Vagina (tissue), 2 donors: ENCODE measurements at regions not wholly inside any gene's neighbourhood (a gene's known extent, or its start where the extent isn't known, plus 50 kb on each side); places are given as distances from the start of the nearest gene placed in this dataset.

Experiments used
- CTCF ChIP-seq, 3 experiments: fragments of 450-650 bp in 2 of 3; fragments of 200-600 bp in 1 of 3; sonication (generic) in 1 of 3; IDR thresholded peaks; one replicate each; pipeline ENCODE4 v1.5.1; 2017 to 2019; ENCODE audit warnings: antibody characterized with exemption in 3 of 3, mild to moderate bottlenecking in 2 of 3, moderate library complexity in 2 of 3
- POLR2AphosphoS5 ChIP-seq, 2 donors: sonication (generic); formaldehyde crosslinking; IDR thresholded peaks; one replicate each; pipeline ENCODE4 v1.9.0; 2017; ENCODE audit warnings: antibody characterized with exemption in 2 of 2, mild to moderate bottlenecking in 2 of 2, low read depth in 1 of 2; ENCODE audit not compliant: insufficient read depth in 1 of 2

DNA sequence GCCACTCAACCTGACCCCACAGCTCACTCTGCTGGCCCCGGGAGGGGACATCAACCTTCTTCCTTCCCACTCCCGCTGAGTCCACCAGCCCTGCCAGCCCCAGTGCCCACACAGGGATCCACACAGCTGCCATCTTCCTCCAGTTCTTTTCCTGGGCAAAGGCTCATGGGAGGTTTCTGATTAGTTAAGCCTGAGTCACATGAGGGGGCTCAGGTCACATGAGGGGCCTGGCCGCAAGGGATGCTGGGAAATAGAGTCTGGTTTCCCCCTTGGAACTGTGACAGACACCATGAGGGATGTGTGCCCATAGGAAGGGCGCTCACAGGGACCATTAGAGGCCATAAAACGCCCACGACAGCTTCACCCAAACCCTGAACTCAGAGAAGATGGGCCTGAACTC lies 228.7 kb upstream of the SFSWAP start:
- TF ChIP-seq POLR2AphosphoS5 (IDR thresholded peaks at IDR 0.05; ENCODE audit: insufficient read depth in 1 of 2, low read depth in 1 of 2) (no peak), CTCF (IDR thresholded peaks at IDR 0.05) (no peak)
